ENCODE measurements at regions not wholly inside any gene's neighbourhood (a gene's known extent, or its start where the extent isn't known, plus 50 kb on each side); places are given as distances from the start of the nearest gene placed in this dataset.

DNA sequence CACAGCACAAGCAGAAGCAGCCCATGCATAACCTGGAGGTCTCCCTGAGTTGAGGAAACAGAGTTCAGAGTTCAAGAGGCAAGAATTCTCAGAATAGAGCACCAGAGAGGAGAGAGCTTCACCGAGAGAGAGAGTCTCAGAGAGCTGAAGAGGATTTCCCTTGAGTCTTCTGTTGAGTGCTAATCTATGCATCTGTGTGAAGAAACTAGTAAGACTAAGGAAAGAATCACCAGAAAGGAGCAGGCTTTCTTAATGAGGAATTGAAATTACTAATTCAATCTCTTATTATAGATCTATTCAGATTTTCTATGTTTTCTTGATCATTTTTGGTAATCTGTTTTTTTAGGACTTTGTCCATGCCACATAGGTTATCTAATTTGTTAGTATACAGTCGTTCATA is 89.3 kb upstream of the CTAGE1 start:
- TF ChIP-seq CTCF (IDR thresholded peaks at IDR 0.05) (no peak), EZH2phosphoT487 (IDR thresholded peaks at IDR 0.05) (no peak)
